HEK293T (cell line): ENCODE measurements at regions not wholly inside any gene's neighbourhood (a gene's known extent, or its start where the extent isn't known, plus 50 kb on each side); places are given as distances from the start of the nearest gene placed in this dataset.

Experiments
- CTCF ChIA-PET: fragments of 350-600 bp; formaldehyde crosslinking; extraction: SDS; loops from one replicate; lab custom pipeline; 2021; ENCODE audit warnings: antibody characterized with exemption, inconsistent platforms; lab: Yijun Ruan, JAX
- POLR2A ChIA-PET: fragments of 350-600 bp; formaldehyde crosslinking; extraction: SDS; loops from one replicate; lab custom pipeline; 2020; ENCODE audit warnings: antibody characterized with exemption, inconsistent platforms; lab: Yijun Ruan, JAX
- DNase-seq: peaks from one replicate; pipeline ENCODE4 v3.0.0; 2012; ENCODE audit warnings: mixed read lengths; ENCODE audit errors: extremely low spot score
- ARNT ChIP-seq: fragments of 450-650 bp; IDR thresholded peaks from 2 replicates; pipeline ENCODE4 v1.6.1; 2017; ENCODE audit warnings: mild to moderate bottlenecking
- BHLHE40 ChIP-seq: fragments of 450-650 bp; IDR thresholded peaks from 2 replicates; pipeline ENCODE4 v1.6.1; 2016; ENCODE audit warnings: mild to moderate bottlenecking, moderate library complexity, borderline replicate concordance
- CTBP1 ChIP-seq: fragments of 450-650 bp; IDR thresholded peaks from 2 replicates; pipeline ENCODE4 v1.6.1; 2016; ENCODE audit warnings: borderline replicate concordance
- ELF4 ChIP-seq: fragments of 450-650 bp; IDR thresholded peaks from 2 replicates; pipeline ENCODE4 v1.6.1; 2017; ENCODE audit warnings: antibody characterized with exemption
- FOXA1 ChIP-seq: fragments of 450-650 bp; IDR thresholded peaks from 2 replicates; pipeline ENCODE4 v1.6.1; 2016; ENCODE audit warnings: mild to moderate bottlenecking
- FOXK2 ChIP-seq: fragments of 450-650 bp; IDR thresholded peaks from 2 replicates; pipeline ENCODE4 v1.6.1; 2016; ENCODE audit warnings: mild to moderate bottlenecking
- FOXM1 ChIP-seq: fragments of 450-650 bp; IDR thresholded peaks from 2 replicates; pipeline ENCODE4 v1.6.1; 2017; ENCODE audit warnings: mild to moderate bottlenecking, borderline replicate concordance
- HDGF ChIP-seq: fragments of 450-650 bp; IDR thresholded peaks from 2 replicates; pipeline ENCODE4 v1.6.1; 2017; ENCODE audit warnings: antibody characterized with exemption, borderline replicate concordance
- L3MBTL2 ChIP-seq: fragments of 450-650 bp; conservative IDR thresholded peaks from 2 replicates; pipeline ENCODE4 v1.6.1; 2016; ENCODE audit warnings: mild to moderate bottlenecking
- LEF1 ChIP-seq: fragments of 450-650 bp; IDR thresholded peaks from 2 replicates; pipeline ENCODE4 v1.6.1; 2017; ENCODE audit warnings: mild to moderate bottlenecking, borderline replicate concordance
- NFRKB ChIP-seq: fragments of 450-650 bp; IDR thresholded peaks from 2 replicates; pipeline ENCODE4 v1.6.1; 2016; ENCODE audit warnings: mild to moderate bottlenecking, moderate library complexity
- SP1 ChIP-seq: fragments of 450-650 bp; IDR thresholded peaks from 2 replicates; pipeline ENCODE4 v1.6.1; 2017
- SUZ12 ChIP-seq: fragments of 450-650 bp; IDR thresholded peaks from 2 replicates; pipeline ENCODE4 v1.6.1; 2016; ENCODE audit warnings: mild to moderate bottlenecking
- TARDBP ChIP-seq: fragments of 450-650 bp; IDR thresholded peaks from 2 replicates; pipeline ENCODE4 v1.6.1; 2016
- ZNF384 ChIP-seq: fragments of 450-650 bp; IDR thresholded peaks from 2 replicates; pipeline ENCODE4 v1.6.1; 2016
- TF ChIP-seq, protein P1 (sequence below): fragments of 450-650 bp; IDR thresholded peaks from 2 replicates; pipeline ENCODE4 v1.6.1; 2016

DNA sequence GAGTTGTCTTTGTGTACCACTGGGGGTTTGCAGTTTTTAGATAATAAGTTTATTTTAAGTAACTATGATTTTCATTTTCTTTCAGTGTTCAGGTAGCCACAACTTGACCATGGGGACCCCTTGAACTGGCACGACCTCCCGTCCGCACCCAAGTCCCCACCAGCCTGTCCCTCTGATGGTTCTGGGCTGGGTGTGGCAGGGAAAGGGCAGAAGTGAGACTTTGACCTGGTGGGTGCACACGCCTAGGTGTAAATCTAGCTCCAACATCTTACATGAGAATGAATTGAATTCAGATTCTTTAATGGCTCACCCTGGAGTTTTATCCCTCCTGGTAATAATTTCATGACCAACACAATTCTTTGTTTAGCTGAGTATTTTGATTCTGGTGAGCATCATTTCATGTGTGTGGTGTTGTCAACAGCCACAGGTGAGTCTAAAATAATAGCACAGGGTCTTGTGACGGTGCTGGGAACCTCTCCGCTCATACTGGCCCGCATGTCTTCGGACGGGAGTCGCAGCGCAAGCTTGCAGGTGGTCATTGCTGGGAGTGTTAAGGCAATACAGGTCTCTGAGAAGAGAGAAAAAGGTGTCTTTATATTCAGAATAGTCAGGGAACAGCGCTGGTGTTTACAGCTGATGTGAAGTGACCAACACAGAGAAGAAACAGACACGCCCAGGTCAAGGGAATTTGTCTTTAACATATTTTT is 50.8 kb upstream of the POFUT2 start:
- TF ChIP-seq FOXK2 = no peak
- TF ChIP-seq FOXM1 = no peak
- ChIA-PET CTCF (interaction anchor here (0.6 kb wide), 1 partner anchor 45 kb away, joined by 3 read pairs; no protein-coding TSS in a partner anchor), POLR2A (no interaction called here)
- DNase-seq = no peak

DNA sequence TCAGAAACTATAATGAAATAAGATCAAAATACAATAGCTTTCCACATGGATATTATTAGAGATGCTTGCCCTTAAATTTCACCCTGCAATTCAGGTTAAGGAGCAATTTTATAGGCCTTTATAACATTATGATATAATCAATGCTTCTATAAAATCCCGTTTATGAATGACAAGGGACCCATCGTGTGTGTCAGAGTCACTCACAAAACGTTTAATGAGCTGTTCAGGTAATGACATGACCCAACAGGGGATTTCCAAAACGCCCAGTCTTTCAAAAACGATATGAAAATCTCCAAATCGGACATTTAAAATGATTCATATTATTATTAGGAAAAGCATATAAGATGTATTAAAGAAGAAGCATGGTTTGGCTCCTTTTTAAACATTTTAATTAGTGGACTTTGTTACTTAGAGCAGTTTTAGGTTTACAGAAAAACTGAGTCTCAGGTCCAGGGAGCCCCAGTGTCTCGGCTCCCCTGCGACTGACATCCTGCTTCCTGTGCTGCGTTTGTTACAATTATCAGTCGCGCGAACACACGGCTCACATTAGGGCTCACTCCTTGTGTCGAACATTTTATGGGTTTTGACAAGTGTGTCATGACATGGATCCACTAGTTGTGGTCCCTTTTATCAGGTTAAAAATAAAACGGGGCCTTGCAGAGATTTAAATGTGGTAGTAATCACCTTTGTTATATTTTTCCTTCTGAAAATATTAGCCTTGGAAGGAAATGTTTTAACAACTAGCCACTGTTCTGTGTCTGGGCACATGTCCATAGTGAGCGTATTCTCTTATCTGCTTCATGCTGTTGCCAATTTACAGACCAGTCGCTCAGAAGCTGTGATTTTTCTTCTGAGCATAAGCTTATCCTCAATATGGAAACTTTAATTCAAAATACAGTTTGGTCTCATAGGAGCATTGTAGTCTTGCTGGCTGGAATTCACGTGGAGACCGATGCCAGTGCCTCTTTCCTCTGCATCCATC is 52.0 kb upstream of the POFUT2 start:
- ChIA-PET POLR2A (no interaction called here), CTCF (interaction anchor here (0.6 kb wide), 1 partner anchor 46 kb away, joined by 3 read pairs; no protein-coding TSS in a partner anchor)
- TF ChIP-seq, protein P1, sequence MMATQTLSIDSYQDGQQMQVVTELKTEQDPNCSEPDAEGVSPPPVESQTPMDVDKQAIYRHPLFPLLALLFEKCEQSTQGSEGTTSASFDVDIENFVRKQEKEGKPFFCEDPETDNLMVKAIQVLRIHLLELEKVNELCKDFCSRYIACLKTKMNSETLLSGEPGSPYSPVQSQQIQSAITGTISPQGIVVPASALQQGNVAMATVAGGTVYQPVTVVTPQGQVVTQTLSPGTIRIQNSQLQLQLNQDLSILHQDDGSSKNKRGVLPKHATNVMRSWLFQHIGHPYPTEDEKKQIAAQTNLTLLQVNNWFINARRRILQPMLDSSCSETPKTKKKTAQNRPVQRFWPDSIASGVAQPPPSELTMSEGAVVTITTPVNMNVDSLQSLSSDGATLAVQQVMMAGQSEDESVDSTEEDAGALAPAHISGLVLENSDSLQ = no peak
- TF ChIP-seq ARNT (no peak), SUZ12 (no peak), ZNF384 (no peak), TARDBP (no peak), CTBP1 (no peak), BHLHE40 (no peak), FOXK2 (no peak), L3MBTL2 (no peak)

DNA sequence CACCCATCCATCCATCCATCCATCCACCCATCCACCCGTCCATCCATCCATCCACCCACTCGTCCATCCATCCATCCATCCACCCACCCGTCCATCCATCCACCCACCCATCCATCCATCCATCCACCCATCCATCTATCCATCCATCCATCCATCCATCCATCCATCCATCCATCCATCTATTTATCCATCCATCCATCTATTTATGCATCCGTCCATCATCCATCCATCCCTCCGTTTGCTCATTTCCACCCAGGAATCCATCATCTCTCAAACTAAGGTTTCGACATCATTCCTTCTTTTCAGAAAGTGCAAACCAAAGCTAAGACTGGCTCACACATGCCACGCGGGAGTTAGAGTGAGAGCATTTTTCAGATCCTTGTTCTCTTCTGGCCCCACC is 52.8 kb upstream of the POFUT2 start:
- DNase-seq = no peak
- no peak for TF ChIP-seq FOXM1
- no peak for TF ChIP-seq LEF1
- TF ChIP-seq, protein P1 = no peak
- no peak for TF ChIP-seq FOXK2
- TF ChIP-seq NFRKB = no peak
- no peak for TF ChIP-seq ZNF384
- no peak for TF ChIP-seq FOXA1
- TF ChIP-seq TARDBP = no peak
- TF ChIP-seq CTBP1 = no peak
- ChIA-PET CTCF (no interaction called here), POLR2A (no interaction called here)

More for the DNA sequence above, 52.0 kb upstream of the POFUT2 start:
- no peak for DNase-seq

DNA sequence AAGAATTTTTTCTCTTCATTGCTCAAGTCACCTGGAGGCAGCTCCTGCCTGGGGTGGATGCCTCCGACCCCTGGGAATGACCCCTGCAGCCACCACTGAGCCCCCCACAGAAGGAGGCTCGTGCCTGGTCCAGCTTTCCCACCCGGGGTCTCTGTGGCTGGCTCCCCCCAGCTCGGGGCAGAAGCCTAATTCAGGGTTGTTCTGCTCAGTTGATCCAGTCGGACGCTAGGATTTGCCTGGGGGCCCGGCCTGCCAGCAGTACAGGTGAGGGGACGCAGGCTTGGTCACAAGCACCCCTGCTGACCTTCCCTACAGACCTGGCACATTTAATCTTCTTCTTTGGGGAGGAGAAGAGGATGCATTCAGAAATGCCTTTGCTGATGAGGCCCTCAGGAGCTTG is 53.6 kb upstream of the POFUT2 start:
- CTCF ChIA-PET = no interaction called here
- DNase-seq = no peak
- POLR2A ChIA-PET = no interaction called here
- no peak for TF ChIP-seq FOXA1
- no peak for TF ChIP-seq ZNF384
- no peak for TF ChIP-seq HDGF
- TF ChIP-seq ELF4 = no peak
- no peak for TF ChIP-seq SUZ12
- TF ChIP-seq L3MBTL2 = no peak
- TF ChIP-seq NFRKB = no peak
- no peak for TF ChIP-seq FOXK2
- TF ChIP-seq, protein P1 = no peak
- no peak for TF ChIP-seq ARNT

DNA sequence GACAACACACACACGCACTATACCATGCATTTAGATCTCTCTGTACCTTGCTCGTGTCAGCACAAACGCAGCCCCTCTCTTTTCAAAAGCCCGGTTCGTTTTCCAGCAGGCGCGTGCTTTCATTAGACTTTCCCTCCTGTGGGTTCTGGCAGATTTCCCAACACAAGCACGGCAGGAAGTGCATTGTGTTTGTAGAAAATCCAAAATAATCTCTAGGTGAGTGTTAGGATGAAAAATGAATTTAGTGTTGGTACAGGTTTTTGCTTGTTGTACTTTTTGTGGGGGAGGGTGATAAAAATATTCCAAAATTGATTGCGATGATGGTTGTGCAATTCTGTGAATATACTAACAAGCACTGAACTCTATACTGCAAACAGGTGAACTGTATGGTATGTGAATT is 54.1 kb upstream of the POFUT2 start:
- ChIA-PET POLR2A (no interaction called here), CTCF (no interaction called here)
- no peak for DNase-seq
- no peak for TF ChIP-seq HDGF
- TF ChIP-seq FOXA1 = no peak
- no peak for TF ChIP-seq ARNT
- no peak for TF ChIP-seq SUZ12
- no peak for TF ChIP-seq LEF1

DNA sequence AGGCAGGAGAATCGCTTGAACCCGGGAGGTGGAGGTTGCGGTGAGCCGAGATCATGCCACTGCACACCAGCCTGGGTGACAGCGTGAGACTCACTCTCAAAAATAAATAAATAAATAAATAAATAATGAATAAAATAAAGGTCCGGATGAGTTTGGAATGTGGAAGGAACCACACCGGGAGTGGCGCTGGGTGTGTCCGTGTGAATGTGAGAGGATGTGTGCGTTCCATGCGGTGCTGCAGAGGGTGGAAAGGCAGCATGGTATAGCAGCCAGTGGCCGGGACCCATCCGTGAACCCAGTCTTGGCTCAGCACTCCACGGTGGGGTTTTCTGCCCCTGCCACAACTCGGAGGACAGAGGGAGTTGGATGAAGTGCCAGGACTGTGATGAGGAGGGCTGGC is 56.2 kb upstream of the POFUT2 start:
- TF ChIP-seq SUZ12 (no peak), SP1 (no peak), FOXA1 (no peak), HDGF (no peak), BHLHE40 (no peak), CTBP1 (no peak), LEF1 (no peak), FOXK2 (no peak), NFRKB (no peak), ARNT (no peak), FOXM1 (no peak), TARDBP (no peak), ZNF384 (no peak), ELF4 (no peak), L3MBTL2 (no peak)
- TF ChIP-seq, protein P1 = no peak
- DNase-seq = no peak
- CTCF ChIA-PET = no interaction called here
- POLR2A ChIA-PET = no interaction called here
